Trophoblast cell (in vitro differentiated cells and primary cell): ENCODE measurements at regions not wholly inside any gene's neighbourhood (a gene's known extent, or its start where the extent isn't known, plus 50 kb on each side); places are given as distances from the start of the nearest gene placed in this dataset.
"Not testable (repeated sequence)": the region's sequence is repeated elsewhere in the genome, so short reads cannot be mapped to it uniquely, and the experiment has no call there.

Experiments
- DNase-seq, 2 donors: peaks; one replicate each; pipeline ENCODE4 v3.0.0-alpha.2; 2016
- H2AFZ ChIP-seq: 2 replicates; pipeline ENCODE4 v1.6.1; 2013; ENCODE audit warnings: low read length, moderate library complexity, mild to moderate bottlenecking; ENCODE audit not compliant: insufficient read depth, poor library complexity
- H2AK5ac ChIP-seq: 2 replicates; pipeline ENCODE4 v1.6.1; 2013; ENCODE audit warnings: mild to moderate bottlenecking, low read length
- H2BK120ac ChIP-seq: 2 replicates; pipeline ENCODE4 v1.6.1; 2013; ENCODE audit warnings: low read length, mild to moderate bottlenecking, moderate library complexity; ENCODE audit not compliant: insufficient read depth, poor library complexity
- H2BK12ac ChIP-seq: 2 replicates; pipeline ENCODE4 v1.6.1; 2013; ENCODE audit warnings: mild to moderate bottlenecking, low read length, moderate library complexity
- H2BK5ac ChIP-seq: 2 replicates; pipeline ENCODE4 v1.6.1; 2013; ENCODE audit warnings: low read length, low read depth, moderate library complexity, mild to moderate bottlenecking; ENCODE audit not compliant: poor library complexity
- H3K14ac ChIP-seq: 2 replicates; pipeline ENCODE4 v1.6.1; 2013; ENCODE audit warnings: mild to moderate bottlenecking, low read length
- H3K18ac ChIP-seq: 2 replicates; pipeline ENCODE4 v1.6.1; 2013; ENCODE audit warnings: mild to moderate bottlenecking, low read length
- H3K23ac ChIP-seq: 2 replicates; pipeline ENCODE4 v1.6.1; 2013; ENCODE audit warnings: low read length
- H3K27ac ChIP-seq: 2 replicates; pipeline ENCODE4 v1.5.1; 2013; ENCODE audit warnings: low read depth, mild to moderate bottlenecking, inconsistent platforms, low read length, moderate library complexity
- H3K27me3 ChIP-seq: 2 replicates; pipeline ENCODE4 v1.6.1; 2013; ENCODE audit warnings: inconsistent platforms, mild to moderate bottlenecking, low read length, moderate library complexity; ENCODE audit not compliant: insufficient read depth
- H3K36me3 ChIP-seq, 2 experiments: 1 replicate in 1 of 2; 2 replicates in 1 of 2; pipeline ENCODE4 v1.6.1; 2013; ENCODE audit warnings: low read length in 2 of 2, mild to moderate bottlenecking in 2 of 2, moderate library complexity in 1 of 2; ENCODE audit not compliant: insufficient read depth in 2 of 2, control insufficient read depth in 1 of 2
- H3K4ac ChIP-seq: 2 replicates; pipeline ENCODE4 v1.6.1; 2013; ENCODE audit warnings: low read depth, mild to moderate bottlenecking, low read length, moderate library complexity
- H3K4me1 ChIP-seq, 2 experiments: 1 replicate in 1 of 2; 2 replicates in 1 of 2; pipeline ENCODE4 v1.6.1; 2013; ENCODE audit warnings: low read length in 2 of 2, mild to moderate bottlenecking in 2 of 2, moderate library complexity in 1 of 2; ENCODE audit not compliant: insufficient read depth in 2 of 2, control insufficient read depth in 1 of 2
- H3K4me2 ChIP-seq: 2 replicates; pipeline ENCODE4 v1.6.1; 2013; ENCODE audit warnings: inconsistent platforms, mild to moderate bottlenecking, low read length, moderate library complexity
- H3K4me3 ChIP-seq: 2 replicates; pipeline ENCODE4 v1.5.1; 2013; ENCODE audit warnings: mild to moderate bottlenecking, low read depth, low read length, inconsistent platforms
- H3K79me1 ChIP-seq: one replicate; pipeline ENCODE4 v1.6.1; 2013; ENCODE audit warnings: low read length
- H3K79me2 ChIP-seq: 2 replicates; pipeline ENCODE4 v1.6.1; 2013; ENCODE audit warnings: low read length, mild to moderate bottlenecking; ENCODE audit not compliant: control insufficient read depth, insufficient read depth, poor library complexity
- H3K9ac ChIP-seq: 2 replicates; pipeline ENCODE4 v1.6.1; 2013; ENCODE audit warnings: mild to moderate bottlenecking, low read length
- H3K9me3 ChIP-seq: 2 replicates; pipeline ENCODE4 v1.6.1; 2013; ENCODE audit warnings: low read depth, mild to moderate bottlenecking, control low read depth, inconsistent platforms, low read length; ENCODE audit not compliant: insufficient read depth
- H4K12ac ChIP-seq: 2 replicates; pipeline ENCODE4 v1.6.1; 2013; ENCODE audit warnings: low read depth, mild to moderate bottlenecking, low read length, moderate library complexity
- H4K8ac ChIP-seq: 2 replicates; pipeline ENCODE4 v1.6.1; 2013; ENCODE audit warnings: low read depth, mild to moderate bottlenecking, low read length, moderate library complexity
- H4K91ac ChIP-seq: one replicate; pipeline ENCODE4 v1.6.1; 2013; ENCODE audit warnings: low read depth, mild to moderate bottlenecking, low read length, moderate library complexity
- WGBS: extraction: QIAGEN DNeasy Blood & Tissue Kit; methylation state at CpG from one replicate; pipeline ENCODE4 v1.1.7; 2013; ENCODE audit warnings: missing lambda C conversion rate; ENCODE audit not compliant: insufficient read length, insufficient coverage; ENCODE audit errors: extremely low coverage; 5-methylcytosine and 5-hydroxymethylcytosine counted together

DNA sequence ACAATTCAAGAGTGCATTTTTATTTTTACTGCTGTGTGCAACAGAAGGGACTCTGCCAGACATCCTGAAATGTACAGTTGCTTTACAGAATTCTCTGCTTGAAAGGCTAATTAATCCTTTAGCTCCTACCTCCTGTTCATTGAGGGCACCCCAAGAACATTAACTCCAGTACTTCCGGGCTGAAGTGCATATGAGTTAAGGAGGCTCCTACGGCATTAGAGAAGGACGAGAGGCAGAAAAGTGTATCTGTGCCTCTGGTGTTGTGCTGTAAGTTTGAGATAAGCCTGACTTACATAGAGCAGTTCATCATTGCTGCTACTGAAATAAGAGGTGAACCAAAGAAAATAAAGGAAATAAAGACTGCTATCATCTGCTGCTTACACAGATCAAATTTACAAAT is 609.3 kb upstream of the ADGRB3 start:
- no peak overlapping the region for H3K4me2 ChIP-seq
- H4K12ac ChIP-seq, result no peak overlapping the region
- H2AK5ac ChIP-seq, result no peak overlapping the region
- no CpG with 5 or more reads among the region's 3 CpGs for WGBS
- no peak overlapping the region for H3K23ac ChIP-seq
- no peak overlapping the region for H4K91ac ChIP-seq
- no peaks in the 10 kb centered on the region for H3K4me1 ChIP-seq
- H3K36me3 ChIP-seq, result no peaks in the 10 kb centered on the region
- H2BK120ac ChIP-seq, result no peak overlapping the region
- no peak overlapping the region for H2BK5ac ChIP-seq
- no peak for DNase-seq
- no peak overlapping the region for H3K4ac ChIP-seq
- H3K9me3 ChIP-seq, result no peaks in the 10 kb centered on the region
- no peaks in the 10 kb centered on the region for H3K79me1 ChIP-seq
- H3K27ac ChIP-seq, result no peak overlapping the region
- H2BK12ac ChIP-seq, result no peak overlapping the region
- no peak overlapping the region for H2AFZ ChIP-seq
- H3K79me2 ChIP-seq, result no peaks in the 10 kb centered on the region
- no peaks in the 10 kb centered on the region for H3K27me3 ChIP-seq
- H3K4me3 ChIP-seq, result no peak overlapping the region
- H4K8ac ChIP-seq, result no peak overlapping the region
- H3K14ac ChIP-seq, result no peak overlapping the region
- no peak overlapping the region for H3K18ac ChIP-seq
- H3K9ac ChIP-seq, result no peak overlapping the region

DNA sequence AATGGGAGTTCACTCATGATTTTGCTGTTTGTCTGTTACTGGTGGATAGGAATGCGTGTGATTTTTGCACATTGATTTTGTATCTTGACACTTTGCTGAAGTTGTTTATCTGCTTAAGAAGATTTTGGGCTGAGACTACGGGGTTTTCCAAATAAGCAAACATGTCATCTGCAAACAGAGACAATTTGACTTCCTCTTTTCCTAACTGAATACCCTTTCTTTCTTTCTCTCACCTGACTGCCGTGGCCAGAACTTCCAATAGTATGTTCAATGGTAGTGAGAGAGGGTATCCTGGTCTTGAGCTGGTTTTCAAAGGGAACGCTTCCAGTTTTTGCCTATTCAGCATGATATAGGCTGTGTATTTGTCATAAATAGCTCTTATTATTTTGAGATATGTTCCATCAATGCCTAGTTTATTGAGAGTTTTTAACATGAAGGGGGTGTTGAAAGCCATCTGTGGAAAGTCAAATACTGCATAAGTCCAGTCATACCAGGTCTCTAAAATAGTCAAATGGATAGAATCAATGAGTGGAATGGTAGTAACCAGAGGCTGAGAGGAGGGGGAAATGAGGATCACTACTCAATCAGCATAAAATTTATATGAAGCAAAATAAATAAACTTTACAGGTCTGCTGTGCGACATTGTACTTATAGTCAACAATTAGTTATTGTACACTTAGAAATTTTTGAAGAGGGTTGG is 610.4 kb upstream of the ADGRB3 start:
- no peak overlapping the region for H3K18ac ChIP-seq
- H2BK120ac ChIP-seq, result no peak overlapping the region
- no peak overlapping the region for H3K4me2 ChIP-seq
- DNase-seq, result no peak
- no peak overlapping the region for H3K4me3 ChIP-seq
- no peak overlapping the region for H3K23ac ChIP-seq
- H2BK12ac ChIP-seq, result no peak overlapping the region
- H3K27me3 ChIP-seq, result no peaks in the 10 kb centered on the region
- H4K91ac ChIP-seq, result no peak overlapping the region
- no peak overlapping the region for H3K14ac ChIP-seq
- no peak overlapping the region for H2BK5ac ChIP-seq
- H3K4ac ChIP-seq, result no peak overlapping the region
- no peak overlapping the region for H4K12ac ChIP-seq
- no peak overlapping the region for H4K8ac ChIP-seq
- no peaks in the 10 kb centered on the region for H3K79me2 ChIP-seq
- no peaks in the 10 kb centered on the region for H3K9me3 ChIP-seq
- no peak overlapping the region for H3K9ac ChIP-seq
- no peaks in the 10 kb centered on the region for H3K4me1 ChIP-seq
- no peaks in the 10 kb centered on the region for H3K36me3 ChIP-seq
- no peak overlapping the region for H2AFZ ChIP-seq
- no CpG with 5 or more reads among the region's 5 CpGs for WGBS
- H3K27ac ChIP-seq, result no peak overlapping the region
- H2AK5ac ChIP-seq, result no peak overlapping the region
- H3K79me1 ChIP-seq, result no peaks in the 10 kb centered on the region

DNA sequence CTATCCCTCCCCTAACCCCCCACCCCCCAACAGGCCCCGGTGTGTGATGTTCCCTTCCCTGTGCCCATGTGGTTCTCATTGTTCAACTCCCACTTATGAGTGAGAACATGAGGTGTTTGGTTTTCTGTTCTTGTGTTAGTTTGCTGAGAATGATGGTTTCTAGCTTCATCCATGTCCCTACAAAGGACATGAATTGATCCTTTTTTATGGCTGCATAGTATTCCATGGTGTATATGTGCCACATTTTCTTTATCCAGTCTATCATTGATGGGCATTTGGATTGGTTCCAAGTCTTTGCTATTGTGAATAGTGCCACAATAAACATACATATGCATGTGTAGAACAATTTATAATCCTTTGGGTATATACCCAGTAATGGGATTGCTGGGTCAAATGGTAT is 612.1 kb upstream of the ADGRB3 start:
- not testable (repeated sequence) for H3K27ac ChIP-seq, H3K79me1 ChIP-seq, H2BK120ac ChIP-seq, H3K4me2 ChIP-seq, DNase-seq, H3K4ac ChIP-seq, H3K4me3 ChIP-seq, H4K8ac ChIP-seq, H3K79me2 ChIP-seq, H3K36me3 ChIP-seq, H3K18ac ChIP-seq, H4K91ac ChIP-seq, H2AFZ ChIP-seq, H2AK5ac ChIP-seq, H3K4me1 ChIP-seq, H2BK12ac ChIP-seq, H3K9ac ChIP-seq, H3K14ac ChIP-seq, H3K9me3 ChIP-seq, H3K23ac ChIP-seq, H4K12ac ChIP-seq, H3K27me3 ChIP-seq, H2BK5ac ChIP-seq
- no CpG with 5 or more reads among the region's 1 CpG for WGBS

DNA sequence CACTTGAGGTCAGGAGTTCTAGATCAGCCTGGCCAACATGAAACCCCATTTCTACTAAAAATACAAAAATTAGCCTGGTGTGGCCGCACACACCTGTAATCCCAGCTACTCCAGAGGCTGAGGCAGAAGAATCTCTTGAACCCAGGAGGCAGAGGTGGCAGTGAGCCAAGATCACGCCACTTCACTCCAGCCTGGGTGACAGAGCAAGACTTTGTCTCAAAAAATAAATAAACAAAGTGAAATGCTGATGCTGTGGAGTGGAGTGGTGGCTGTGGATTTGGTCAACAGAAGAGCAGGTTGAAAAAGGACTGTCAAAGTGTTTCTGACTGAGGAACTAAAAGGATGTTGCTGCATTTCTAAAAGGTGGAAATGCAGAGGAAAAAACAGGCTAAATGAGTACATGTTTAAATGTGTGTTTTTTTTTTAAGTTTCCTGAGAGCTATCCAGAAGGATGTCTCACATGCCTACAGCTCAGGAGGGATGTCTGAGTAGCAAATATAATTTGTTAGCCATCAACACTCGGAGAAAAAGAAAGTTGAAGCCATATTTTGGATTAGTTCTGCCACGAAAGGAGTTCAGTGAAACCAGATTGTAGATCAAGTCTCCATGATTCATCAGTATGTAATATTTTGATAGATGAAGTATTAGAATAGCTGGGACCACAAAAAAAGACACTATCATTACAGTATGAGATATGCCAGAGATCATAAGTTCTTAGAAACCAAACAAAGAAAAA is 621.1 kb upstream of the ADGRB3 start:
- Histone ChIP-seq H2BK120ac (no peak overlapping the region), H3K4me3 (no peak overlapping the region), H3K79me1 (no peaks in the 10 kb centered on the region), H2BK5ac (no peak overlapping the region), H2AK5ac (no peak overlapping the region), H3K9ac (no peak overlapping the region), H3K23ac (no peak overlapping the region), H4K12ac (no peak overlapping the region), H3K4ac (no peak overlapping the region), H3K18ac (no peak overlapping the region), H3K36me3 (no peaks in the 10 kb centered on the region), H3K27me3 (no peaks in the 10 kb centered on the region), H4K91ac (no peak overlapping the region), H3K79me2 (no peaks in the 10 kb centered on the region), H3K14ac (no peak overlapping the region), H2AFZ (no peak overlapping the region), H3K9me3 (no peaks in the 10 kb centered on the region), H3K4me2 (no peak overlapping the region), H2BK12ac (no peak overlapping the region), H4K8ac (no peak overlapping the region), H3K4me1 (no peaks in the 10 kb centered on the region), H3K27ac (no peak overlapping the region)
- WGBS, result no CpG with 5 or more reads among the region's 4 CpGs
- DNase-seq, result no peak
